ENCODE measurements at regions not wholly inside any gene's neighbourhood (a gene's known extent, or its start where the extent isn't known, plus 50 kb on each side); places are given as distances from the start of the nearest gene placed in this dataset.

- no peak for TF ChIP-seq CTCF (IDR thresholded peaks at IDR 0.05)
- TF ChIP-seq POLR2A (IDR thresholded peaks at IDR 0.05), result no peak
Observed at GRCh38 chr10:83302623-83303022, 836.7 kb upstream of the GHITM start.

Data from uterus (tissue), 2 donors.